ENCODE measurements at regions not wholly inside any gene's neighbourhood (a gene's known extent, or its start where the extent isn't known, plus 50 kb on each side); places are given as distances from the start of the nearest gene placed in this dataset.

DNA sequence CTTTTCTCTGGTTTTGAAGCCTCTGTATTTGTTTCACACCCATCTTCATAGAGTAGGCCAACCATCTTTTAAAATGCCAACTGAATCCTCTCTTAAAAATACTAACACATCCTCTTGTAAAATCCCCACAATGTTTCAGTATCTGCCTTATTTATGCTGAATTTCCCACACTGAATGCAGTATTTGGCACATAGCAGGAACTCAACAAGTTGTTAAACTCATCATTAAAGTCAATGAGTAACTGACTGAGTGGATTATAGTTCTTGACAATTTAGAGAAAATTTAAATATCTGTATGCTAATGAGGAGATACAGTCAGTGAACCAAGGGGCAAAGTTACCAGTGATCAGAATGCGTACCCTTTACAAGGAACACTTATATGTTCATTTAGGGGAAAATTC is 505.5 kb upstream of the PCDH9 start:
- H3K4me3 ChIP-seq (ENCODE audit: extremely low read depth in 1 of 4, insufficient read depth in 2 of 4, low read depth in 3 of 4, low read length in 4 of 4), result no peak overlapping the region; a peak in 1 of 8 replicates
- DNase-seq (ENCODE audit: low read depth in 1 of 2, low spot score in 2 of 2) (no peak), FAIRE-seq (no peak)
- no peaks in the 10 kb centered on the region for H3K79me1 ChIP-seq (ENCODE audit: low read depth, low read length)
- 97% methylated on average over 1 of the region's 1 CpG; no CpG with 5 or more reads in 1 of the 2 experiments for WGBS, 2 experiments (ENCODE audit: extremely low coverage in 1 of 2, insufficient coverage in 1 of 2, insufficient read length in 1 of 2, insufficient replicate concordance in 2 of 2, low coverage in 1 of 2, low lambda C conversion rate in 2 of 2, missing lambda C conversion rate in 1 of 2)
- no peak overlapping the region for H3K23ac ChIP-seq (ENCODE audit: insufficient read length)
- ChIA-PET CTCF (ENCODE audit: partially characterized antibody) (interaction anchor here (1.0 kb wide), 1 partner anchor 18 kb away, joined by 3 read pairs; no protein-coding TSS in a partner anchor), POLR2A (ENCODE audit: partially characterized antibody) (no interaction called here)
- no peak overlapping the region for H4K5ac ChIP-seq (ENCODE audit: insufficient read length, low read depth, low read length)
- no peak for TF ChIP-seq BACH1 (IDR thresholded peaks at IDR 0.05; ENCODE audit: low read length)
- TF ChIP-seq KDM5A (IDR thresholded peaks at IDR 0.05; ENCODE audit: low read length), result no peak
- H2BK5ac ChIP-seq (ENCODE audit: low read depth, low read length), result no peak overlapping the region
- no peaks in the 10 kb centered on the region for H3K9me3 ChIP-seq (ENCODE audit: insufficient read depth in 2 of 2, low read depth in 1 of 2, low read length in 1 of 2)
- peak overlapping the region; percentile 51; the same call in 1 of the 2 replicates for H2BK20ac ChIP-seq (ENCODE audit: low read length)
- H3K18ac ChIP-seq (ENCODE audit: extremely low read depth, low read length), result no peak overlapping the region
- H3K79me2 ChIP-seq (ENCODE audit: control insufficient read depth in 1 of 2, insufficient read depth in 2 of 2, low read length in 2 of 2), result no peaks in the 10 kb centered on the region
- no peak overlapping the region for H4K8ac ChIP-seq (ENCODE audit: extremely low read depth, insufficient read depth, low read length)
- H2AK5ac ChIP-seq (ENCODE audit: low read depth, low read length), result no peak overlapping the region
- H3K4ac ChIP-seq (replicated peaks; ENCODE audit: insufficient read length, low read depth, low read length), result no peak overlapping the region
- H2BK15ac ChIP-seq (ENCODE audit: low read length), result no peak overlapping the region
- H4K91ac ChIP-seq (replicated peaks; ENCODE audit: insufficient read length, low read length), result no peak overlapping the region
- no peak overlapping the region for H3K27ac ChIP-seq (ENCODE audit: low read depth, low read length)
- H3K4me1 ChIP-seq (replicated peaks in 1 of 4; ENCODE audit: control insufficient read depth in 3 of 4, insufficient read depth in 4 of 4, low read length in 3 of 4), result peaks cover 0 to 9% (median 4%) of the 10 kb centered on the region in 4 experiments; a peak in 5 of 7 replicates
- no peak overlapping the region for H3K4me2 ChIP-seq (ENCODE audit: insufficient read depth in 1 of 2, low read depth in 2 of 2, low read length in 2 of 2)
- H3K27me3 ChIP-seq (replicated peaks in 1 of 4; ENCODE audit: control insufficient read depth in 3 of 4, extremely low read depth in 1 of 4, insufficient read depth in 3 of 4, low read length in 3 of 4), result no peaks in the 10 kb centered on the region
- H2BK12ac ChIP-seq (ENCODE audit: low read depth, low read length), result no peak overlapping the region
- no peak overlapping the region for H3K14ac ChIP-seq (ENCODE audit: insufficient read length)
- H2BK120ac ChIP-seq (replicated peaks; ENCODE audit: low read depth, low read length), result no peak overlapping the region
- no peak overlapping the region for H2AFZ ChIP-seq (ENCODE audit: low read length)
- no peak overlapping the region for H3K56ac ChIP-seq (replicated peaks; ENCODE audit: insufficient read length, low read depth, low read length)
- no peaks in the 10 kb centered on the region for H4K20me1 ChIP-seq (replicated peaks in 1 of 2; ENCODE audit: control insufficient read depth in 1 of 2, insufficient read depth in 2 of 2, low read length in 2 of 2)
- no peak overlapping the region for H3K9ac ChIP-seq (replicated peaks in 1 of 4; ENCODE audit: extremely low read depth in 1 of 4, low read depth in 3 of 4, low read length in 3 of 4)
- no peaks in the 10 kb centered on the region for H3K23me2 ChIP-seq (ENCODE audit: low read depth, low read length)
- no peaks in the 10 kb centered on the region for H3K36me3 ChIP-seq (ENCODE audit: control insufficient read depth in 2 of 4, insufficient read depth in 4 of 4, low read length in 3 of 4)

Measured in H1 (cell line).